ENCODE measurements at regions not wholly inside any gene's neighbourhood (a gene's known extent, or its start where the extent isn't known, plus 50 kb on each side); places are given as distances from the start of the nearest gene placed in this dataset.
A peak's percentile ranks its signal among the peaks of the same experiment; 100 is the strongest.
"Not testable (repeated sequence)": the region's sequence is repeated elsewhere in the genome, so short reads cannot be mapped to it uniquely, and the experiment has no call there.

DNA sequence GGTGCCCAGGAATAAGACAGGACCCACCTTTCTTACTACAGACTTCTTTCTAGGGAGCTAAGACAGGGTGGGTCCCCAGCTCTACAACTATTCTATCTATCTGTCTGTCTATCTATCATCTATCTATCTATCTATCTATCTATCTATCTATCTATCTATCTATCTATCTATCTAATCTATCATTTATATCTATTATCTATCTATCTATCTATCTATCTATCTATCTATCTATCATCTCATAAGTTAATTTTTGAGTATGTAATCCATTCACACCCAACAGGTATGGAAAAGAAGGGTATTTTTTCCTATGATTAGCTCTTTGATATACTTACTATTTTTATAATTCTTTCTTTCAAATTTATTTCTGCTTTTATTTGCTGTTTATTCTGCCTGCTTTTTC lies 55.9 kb downstream of the BAMBI start:
- no peak for DNase-seq (ENCODE audit: low read depth)

DNA sequence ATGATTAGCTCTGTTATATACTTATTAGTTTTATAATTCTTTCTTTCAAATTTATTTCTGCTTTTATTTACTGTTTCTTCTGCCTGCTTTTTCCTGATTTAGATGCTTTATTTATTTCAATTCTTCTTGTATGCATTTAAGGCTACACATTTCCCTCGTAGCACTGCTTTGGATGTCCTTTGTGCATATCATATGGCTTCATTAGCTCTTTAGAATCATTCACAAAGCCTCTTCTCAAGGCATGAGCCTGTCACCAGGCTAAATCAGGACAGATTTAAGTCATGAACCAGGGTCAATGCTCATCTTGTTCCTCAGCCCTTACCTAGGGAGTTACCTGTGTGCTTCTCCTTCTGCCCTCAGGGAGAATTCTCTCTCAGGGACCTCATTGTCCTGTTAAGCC lies 56.3 kb downstream of the BAMBI start:
- no peak for DNase-seq (ENCODE audit: low read depth)

DNA sequence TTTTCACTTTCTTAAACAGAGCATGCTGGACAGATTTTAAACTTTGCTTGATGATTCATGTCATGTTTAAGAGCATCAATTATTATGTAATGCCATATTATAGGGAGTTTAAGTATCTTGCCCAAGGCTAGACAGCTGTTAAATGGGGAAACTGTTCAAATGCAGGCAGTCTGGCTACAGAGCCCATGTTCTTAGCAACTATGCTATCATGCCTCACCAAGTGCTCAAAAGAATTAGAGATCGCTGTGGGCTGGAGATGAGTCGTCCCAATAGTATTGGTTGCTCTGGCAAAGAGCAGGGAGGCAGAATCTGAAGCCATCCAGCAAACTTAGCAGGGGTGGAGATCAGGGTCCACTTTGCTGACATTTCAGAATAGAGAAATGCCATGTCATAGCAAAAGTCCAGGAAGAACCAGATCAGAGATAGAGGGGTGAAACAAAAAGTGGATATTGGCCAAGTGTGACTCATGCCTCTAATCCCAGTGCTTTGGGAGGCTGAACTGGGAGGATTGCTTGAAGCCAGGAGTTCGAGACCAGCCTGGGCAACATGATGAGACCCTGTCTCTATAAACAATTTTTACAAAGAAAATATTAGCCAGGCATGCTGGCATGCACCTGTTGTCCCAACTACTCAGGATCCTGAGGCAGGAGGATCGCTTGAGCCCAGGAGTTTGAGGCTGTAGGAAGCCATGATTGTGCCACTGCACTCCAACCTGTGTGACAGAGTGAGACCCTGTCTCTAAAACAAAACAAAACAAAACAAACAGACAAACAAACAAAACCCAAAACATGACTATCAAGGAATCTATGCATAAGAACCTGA lies 57.8 kb downstream of the BAMBI start:
- peak; percentile 95 for DNase-seq (ENCODE audit: low read depth)

DNA sequence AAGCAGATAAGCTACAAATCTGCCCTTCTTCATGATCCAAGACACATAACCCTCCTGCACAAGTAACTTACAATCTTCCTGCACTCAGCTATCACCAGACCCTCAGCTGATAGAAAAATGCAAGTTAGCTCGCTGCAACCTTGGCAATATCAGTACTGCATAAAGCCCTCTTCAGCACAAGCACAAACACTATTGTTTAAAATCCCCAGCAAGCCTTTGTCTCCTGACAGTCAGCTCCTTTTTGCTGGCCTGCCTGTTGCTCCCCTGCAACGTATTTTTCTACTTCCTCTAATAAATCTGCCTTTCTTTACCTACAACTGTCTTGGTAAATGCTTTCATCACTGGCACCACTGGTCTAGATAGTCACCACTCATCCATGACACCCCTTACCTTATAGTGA lies 59.8 kb downstream of the BAMBI start:
- no peak for DNase-seq (ENCODE audit: low read depth)

DNA sequence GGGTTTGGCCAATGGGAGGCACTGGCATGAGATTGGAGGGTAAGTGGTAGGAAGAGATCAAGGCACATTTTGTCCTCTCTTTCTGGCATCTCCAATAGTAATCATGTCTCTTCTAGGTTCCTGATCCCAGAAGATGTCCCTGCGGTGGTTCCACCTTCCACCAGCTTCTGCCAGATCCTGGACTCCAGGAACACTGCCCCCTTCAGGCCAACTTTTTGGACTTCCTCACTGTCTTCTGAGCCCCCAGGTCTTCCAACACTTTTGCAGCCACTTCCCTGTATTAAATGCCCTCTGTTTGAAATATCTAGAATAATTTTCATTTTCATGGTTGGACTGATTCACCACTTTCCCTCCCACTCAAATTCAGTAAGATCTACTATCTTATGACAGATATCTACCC lies 60.9 kb downstream of the BAMBI start:
- no peak for DNase-seq (ENCODE audit: low read depth)

DNA sequence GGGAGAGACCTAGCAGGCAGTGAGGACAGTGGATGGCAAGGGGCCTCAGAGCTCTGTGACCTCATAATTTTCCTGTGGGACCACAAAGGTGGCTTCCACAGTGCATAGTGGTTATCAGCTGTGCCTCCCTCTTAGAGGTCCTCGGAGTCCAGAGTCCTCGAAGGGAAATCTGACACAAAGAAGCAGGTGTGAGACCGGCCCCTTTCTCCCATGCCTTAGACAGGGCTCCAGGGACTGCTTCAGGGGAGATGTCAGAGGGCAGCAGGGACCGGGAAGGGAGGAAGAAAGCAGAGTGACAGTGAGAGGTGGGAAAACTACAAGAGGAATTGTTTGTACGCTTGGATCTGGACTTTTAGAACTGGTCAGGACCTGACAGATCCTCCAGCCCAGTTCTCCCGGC lies 66.3 kb downstream of the BAMBI start:
- no peak for DNase-seq (ENCODE audit: low read depth)

DNA sequence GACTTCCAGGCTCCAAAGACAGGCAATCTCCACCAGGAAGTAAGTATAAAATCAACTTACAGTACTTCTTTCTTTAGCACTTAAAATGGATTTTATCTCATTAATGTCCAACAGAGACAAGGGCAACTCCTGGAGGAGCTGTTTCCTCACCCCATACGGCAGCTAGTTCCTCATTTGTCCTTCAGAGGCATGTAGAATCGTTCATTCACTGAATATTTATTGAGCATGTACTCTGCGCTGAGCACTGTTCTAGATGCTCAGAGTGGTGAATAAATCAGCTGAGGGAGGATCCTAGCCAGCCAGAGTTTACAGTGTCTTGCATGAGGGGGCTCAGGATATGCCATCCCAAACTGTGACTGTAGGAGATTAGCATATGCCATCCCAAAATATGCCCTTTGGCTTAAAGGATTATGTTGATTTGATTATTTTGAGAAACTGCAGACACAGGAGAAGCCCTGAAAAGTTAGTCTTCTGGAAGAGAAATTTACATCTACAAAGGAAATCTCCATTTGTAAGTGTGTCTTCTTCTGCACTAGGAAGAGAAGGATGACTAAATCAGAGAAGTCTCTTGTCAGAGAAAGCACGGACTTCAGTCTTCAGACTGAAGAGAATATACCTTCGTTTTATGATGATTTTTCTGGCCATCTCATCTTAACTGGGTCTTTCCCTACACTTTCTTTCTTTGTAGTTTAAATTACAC lies 66.9 kb downstream of the BAMBI start:
- no peak for DNase-seq (ENCODE audit: low read depth)

DNA sequence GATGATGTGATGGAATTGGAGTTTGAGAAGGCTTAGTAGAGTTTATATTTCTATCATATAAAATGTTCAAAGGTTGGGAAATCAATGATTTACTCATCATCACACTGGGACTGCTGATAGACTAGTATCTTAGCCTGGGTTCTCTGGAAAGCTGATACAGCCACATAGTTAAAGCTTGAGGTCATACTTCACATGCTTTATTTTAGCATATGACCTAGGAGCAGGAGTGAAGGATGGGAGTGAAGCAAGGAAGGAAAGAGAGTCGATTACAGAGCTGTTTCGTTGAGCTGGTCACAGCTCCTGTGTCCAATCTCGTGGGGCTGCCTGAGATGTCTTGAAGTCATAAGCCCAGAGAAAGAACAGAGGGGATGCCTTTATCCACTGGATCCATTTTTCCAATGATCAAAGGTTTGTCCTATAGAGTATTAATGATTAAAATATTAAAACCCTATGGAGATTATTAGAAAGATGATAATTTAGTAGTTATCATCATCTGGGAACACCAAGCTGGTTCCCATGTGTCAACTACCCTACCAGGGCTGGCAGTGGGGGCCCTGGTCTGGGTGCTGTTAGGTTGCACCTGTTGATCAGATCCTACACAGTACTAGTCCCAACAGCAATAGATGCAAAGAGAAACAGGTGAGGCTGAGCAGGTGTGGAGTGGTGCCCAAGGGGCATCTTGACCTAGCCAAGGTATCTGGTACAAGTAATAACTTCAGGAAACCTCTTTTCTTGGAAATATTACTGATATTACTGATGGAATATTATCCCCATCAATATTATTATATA lies 77.8 kb downstream of the BAMBI start:
- DNase-seq (ENCODE audit: low read depth): peak; percentile 24

DNA sequence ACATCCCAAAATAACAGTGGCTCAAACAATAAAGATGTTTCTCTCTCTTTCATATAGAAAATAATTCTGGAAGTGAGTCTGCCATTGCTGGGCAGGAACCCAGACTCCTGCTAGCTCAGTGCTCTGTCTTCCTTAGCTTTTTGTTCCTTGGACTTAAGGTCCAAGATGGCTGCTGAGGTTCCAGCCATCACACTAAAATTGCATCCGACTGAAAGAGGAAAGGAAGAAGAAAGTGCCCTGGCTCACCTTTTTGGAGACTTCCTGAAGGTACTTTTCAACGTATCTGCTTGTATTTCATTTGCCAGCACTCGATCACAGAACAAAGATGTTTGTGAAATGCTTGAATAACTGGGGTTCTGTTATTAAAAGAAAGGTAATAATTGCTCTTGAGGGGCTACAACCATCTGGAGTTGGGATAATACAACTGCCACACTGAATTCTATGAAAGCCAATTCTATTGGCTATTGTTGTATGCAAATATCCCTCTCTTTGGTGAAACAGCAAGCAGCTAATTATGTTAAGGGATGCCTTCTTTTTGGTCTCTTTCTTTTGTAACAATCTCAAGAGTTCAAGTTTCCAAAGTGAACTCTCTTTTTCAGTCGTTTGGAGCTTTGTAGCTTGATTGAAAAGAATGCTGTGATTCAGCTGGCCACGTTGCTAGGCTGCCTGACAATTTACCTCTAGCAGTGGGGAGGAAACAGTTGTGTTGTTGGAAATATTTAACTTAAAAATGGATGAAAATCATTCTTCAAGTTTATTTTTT lies 83.9 kb downstream of the BAMBI start:
- peak; percentile 6 for DNase-seq (ENCODE audit: low read depth)

DNA sequence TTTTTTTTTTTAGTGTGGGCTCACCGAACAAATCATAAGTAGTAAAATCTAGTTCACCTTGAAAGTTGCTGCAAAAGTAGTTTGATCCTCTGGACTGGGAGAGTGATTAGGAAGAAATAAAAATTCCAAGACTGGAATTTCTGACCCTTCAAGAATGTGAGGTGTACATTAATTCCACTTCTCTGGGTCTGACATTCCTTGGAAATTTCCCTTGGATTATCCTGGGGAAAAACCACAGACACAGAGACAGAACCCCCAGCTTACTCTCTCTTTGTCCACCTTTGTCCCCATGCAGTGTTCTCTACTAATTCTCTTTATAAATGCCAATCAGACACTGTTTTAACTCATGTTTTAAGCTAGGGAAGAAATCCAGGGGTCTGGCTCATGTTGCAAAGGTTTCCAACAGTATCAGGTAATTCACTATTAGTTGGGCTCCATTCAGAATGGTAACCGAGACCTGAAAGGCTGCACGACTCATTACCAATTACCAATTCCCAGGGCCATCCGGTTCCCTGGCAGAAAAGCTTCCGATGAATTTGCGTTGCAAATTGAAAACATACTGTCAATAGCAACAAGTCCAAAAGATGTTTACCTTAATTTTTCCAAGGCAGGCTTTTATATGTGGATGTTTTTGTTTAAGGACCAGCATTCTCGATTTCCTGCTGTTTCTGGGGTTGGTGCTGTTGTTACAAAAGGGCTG lies 86.3 kb downstream of the BAMBI start:
- DNase-seq (ENCODE audit: low read depth): no peak

DNA sequence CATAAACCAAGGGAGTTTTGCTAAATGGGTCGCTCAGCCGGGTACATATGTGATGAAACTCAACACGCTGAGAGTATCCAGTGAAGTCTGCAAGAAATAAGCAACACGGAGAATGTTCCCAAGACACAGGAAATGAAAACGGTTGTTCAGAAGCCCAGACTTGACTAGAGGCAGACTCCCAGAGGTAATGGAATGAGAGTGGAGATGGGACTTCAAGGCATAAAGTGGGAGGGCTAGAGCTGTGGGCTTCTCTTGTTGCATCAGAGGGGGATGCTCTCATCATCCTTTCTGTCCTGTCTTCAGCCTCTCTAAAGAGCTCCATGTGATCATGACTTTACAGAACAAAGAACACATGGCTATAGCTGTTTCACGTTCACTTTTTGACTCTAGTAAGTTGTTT lies 88.3 kb downstream of the BAMBI start:
- no peak for DNase-seq (ENCODE audit: low read depth)

DNA sequence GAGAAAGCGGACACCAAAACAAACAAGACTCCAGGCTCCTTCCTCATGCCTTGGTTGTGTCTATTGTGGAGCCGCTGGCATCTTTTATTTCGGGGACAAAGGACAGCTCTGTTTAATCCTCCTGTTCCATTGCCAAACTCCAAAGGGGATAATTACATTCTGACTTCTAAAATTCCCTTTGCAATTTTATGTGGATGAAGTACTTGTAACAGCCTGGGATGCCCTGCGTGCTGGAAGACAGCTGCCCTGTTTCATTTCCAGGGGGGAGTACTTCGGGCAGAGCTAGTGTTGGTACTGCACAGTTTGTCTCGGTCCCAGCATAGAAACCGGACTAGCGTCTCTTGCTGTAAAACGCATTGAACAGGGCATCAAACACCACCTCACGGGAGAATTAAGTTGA lies 90.9 kb downstream of the BAMBI start:
- DNase-seq (ENCODE audit: low read depth): no peak

DNA sequence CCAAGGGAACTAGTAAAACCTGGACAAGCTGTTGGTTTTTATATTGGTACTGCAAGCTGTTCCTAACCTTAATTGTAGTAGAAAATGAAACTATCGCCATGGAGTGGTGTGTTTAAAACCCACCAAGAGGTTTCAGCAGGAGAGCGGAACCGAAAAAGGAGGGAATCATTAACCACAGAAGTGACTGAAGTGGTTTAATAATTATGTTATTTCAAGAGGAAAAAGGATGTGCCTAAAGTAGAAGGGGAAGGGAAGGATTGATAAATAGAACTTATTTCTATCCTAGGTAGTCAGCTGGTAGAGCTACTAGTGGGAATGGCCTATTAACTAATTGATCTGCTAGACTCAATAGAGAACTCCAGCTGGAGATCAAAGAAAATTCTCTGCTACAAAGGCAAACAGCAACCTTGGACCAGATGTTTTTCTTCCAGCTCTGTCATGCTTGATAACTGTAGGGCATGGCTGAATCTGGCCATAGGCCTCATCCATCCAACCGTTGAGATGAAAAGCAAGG lies 91.8 kb downstream of the BAMBI start:
- no peak for DNase-seq (ENCODE audit: low read depth)

DNA sequence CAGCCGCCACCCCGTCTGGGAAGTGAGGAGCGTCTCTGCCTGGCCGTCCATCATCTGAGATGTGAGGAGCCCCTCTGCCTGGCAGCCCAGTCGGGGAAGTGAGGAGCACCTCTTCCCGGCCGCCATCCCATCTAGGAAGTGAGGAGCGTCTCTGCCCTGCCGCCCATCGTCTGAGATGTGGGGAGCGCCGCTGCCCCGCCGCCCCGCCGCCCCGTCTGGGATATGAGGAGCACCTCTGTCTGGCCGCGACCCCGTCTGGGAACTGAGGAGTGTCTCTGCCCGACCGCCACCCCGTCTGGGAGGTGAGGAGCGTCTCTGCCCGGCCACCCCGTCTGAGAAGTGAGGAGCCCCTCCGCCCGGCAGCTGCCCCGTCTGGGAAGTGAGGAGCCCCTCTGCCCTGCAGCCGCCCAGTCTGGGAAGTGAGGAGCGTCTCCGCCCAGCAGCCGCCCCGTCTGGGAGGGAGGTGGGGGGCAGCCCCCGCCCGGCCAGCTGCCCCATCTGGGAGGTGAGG lies 94.3 kb downstream of the BAMBI start:
- DNase-seq (ENCODE audit: low read depth): not testable (repeated sequence)

DNA sequence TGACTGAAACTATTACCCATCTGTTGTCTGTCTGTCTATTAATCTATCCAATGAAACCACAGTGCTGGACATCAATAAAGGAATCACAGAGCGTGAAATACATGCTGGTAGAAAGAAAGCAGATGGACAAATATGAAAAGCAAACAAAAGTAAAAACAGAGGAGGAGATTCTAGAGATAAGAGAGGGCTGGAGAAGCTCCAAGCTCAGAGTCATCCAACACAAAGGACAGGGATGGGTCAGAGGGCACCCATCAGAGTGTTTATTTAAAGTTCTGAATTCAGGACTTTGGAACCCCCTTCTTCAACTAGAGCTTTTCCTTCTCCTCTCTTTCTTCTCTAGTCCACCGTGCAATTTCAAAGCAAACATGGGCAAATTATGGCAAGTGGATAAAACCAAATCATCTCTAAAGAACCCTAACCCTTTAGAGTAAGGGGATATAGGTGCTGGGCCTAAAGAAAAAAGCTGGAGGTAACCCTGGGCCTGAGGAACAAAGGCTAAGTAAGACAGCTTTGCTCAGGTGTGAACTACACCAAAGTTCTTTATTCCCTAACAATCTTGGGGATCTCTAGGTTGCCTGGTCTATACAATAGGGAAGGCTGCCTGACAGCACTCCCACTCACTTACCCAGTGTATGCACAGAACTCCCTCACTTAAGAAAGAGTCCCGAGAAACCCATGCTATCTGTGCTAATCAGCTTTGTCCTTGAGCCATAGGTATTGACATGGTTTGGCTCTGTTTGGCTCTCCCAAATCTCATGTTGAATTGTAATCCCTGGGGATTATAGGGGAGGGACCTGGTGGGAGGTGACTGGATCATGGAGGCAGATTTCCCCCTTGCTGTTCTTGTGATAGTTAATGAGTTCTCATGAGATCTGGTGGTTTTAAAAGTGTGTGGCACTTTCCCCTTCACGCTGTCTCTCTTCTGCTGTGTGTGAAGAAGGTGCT lies 97.0 kb downstream of the BAMBI start:
- DNase-seq (ENCODE audit: low read depth): peak; percentile 4

DNA sequence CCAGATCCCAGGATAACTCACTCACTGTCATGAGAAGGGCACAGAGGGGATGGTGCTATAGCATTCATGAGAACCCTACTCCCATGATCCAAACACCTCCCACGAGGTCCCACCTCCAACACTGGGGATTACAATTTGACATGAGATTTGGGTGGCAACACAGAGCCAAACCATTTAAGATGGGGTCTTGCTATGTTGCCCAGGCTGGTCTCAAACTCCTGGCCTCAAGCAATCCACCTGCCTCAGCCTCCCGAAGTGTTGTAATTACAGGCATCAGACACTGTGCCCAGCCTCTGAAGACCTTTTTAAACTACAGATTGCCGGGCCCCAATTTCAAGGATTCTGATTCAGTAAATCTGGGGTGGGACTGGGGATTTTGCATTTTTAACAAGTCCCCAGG lies 98.5 kb downstream of the BAMBI start:
- DNase-seq (ENCODE audit: low read depth): no peak

DNA sequence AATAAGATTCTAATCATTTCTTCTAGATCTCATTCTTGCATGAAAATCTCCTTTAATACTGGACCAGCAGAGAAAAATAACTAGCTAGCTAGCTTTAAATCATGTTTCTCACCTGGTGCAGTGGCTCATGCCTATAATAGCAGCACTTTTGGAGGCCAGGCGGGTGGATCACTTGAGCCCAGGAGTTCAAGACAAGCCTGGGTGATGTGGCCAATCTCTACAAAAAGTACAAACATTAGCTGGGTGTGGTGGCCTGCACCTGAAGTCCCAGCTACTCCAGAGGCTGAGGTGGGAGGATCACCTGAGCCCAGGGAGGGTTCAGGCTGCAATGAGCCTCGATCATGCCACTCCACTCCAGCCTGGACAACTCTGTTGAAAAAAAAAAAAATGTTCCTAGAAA lies 99.2 kb downstream of the BAMBI start:
- no peak for DNase-seq (ENCODE audit: low read depth)

DNA sequence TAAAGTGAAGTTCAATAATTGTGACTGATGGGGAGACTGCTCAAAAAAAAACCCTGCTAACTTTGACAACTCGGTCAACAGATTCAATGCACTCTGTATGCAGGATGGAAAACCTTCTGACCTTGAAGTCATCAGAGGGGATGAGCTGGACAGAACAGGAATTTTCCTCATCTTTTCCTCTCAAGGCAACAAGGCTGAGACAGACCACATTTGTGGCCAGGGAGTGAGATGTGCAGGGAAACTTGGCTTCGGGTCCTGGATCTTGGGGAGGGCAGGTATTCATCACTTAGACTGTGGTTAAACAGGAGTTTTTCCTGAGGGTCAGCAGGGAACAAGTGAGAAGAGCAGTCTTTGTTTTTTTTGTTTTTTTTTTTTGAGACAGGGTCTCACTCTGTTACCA lies 100.6 kb downstream of the BAMBI start:
- DNase-seq (ENCODE audit: low read depth): no peak

DNA sequence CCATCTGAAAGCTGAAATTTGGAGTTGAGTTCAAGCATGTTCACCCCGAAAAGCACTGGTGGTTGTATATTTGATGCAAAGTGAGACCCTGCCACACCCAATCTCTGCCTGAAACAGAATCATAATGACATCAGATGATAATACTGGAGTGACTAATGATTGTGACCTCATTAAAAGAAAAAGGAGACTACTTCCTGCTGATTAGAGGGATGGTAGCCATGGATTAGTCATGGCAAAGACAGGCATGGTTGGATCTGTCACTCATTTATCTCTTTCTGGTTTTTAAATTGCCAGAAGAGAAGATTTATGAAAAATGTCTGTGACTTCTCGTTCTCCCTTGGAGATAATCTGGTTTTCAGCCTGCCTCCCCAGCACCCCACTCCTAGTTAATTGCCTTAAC lies 101.2 kb downstream of the BAMBI start:
- peak; percentile 16 for DNase-seq (ENCODE audit: low read depth)

DNA sequence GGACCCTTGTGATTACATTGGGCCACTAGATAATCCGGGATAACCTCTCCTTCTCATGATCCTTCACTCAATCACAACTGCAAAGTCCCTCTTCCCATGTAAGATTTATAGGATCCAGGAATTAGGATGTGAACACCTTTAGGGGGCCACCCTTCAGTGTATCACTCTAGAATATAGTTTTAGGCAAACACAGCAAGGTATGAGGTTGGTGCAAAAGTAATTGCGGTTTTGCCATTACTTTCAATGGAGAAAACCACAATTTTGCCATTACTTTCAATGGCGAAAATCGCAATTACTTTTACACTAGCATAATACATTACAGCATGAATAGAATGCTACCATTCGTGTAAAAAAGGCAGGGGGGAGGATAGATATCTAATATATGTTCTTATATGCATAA lies 104.0 kb downstream of the BAMBI start:
- no peak for DNase-seq (ENCODE audit: low read depth)

All from EH (cell line).